GM12873 (cell line): ENCODE measurements at regions not wholly inside any gene's neighbourhood (a gene's known extent, or its start where the extent isn't known, plus 50 kb on each side); places are given as distances from the start of the nearest gene placed in this dataset.

Experiments used
- CTCF ChIP-seq: IDR thresholded peaks from 2 replicates; pipeline ENCODE4 v1.5.1; 2012; ENCODE audit warnings: low read depth, mild to moderate bottlenecking, moderate library complexity, low read length, control low read depth; ENCODE audit not compliant: insufficient read depth; ENCODE audit errors: missing control alignments

DNA sequence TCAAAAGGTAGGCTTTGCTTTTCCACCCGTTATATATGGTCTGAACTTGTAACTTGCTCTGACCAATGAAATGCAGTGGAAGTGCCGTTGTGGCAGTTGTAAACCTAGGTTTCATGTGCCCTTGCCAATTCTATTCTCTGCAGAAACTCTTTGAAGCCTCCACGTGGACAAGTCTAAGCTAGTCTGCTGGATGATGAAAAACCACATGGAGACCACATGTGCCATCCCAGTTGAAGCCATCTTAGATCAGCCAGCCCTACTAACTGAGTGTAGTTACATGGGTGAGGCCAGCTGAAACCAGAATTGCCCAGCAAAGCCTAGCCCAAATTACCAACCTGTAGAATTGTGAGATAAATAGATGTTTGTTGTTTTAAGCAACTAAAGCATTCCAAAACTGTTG, 183.7 kb upstream of the KCNH8 start:
- TF ChIP-seq CTCF: no peak

DNA sequence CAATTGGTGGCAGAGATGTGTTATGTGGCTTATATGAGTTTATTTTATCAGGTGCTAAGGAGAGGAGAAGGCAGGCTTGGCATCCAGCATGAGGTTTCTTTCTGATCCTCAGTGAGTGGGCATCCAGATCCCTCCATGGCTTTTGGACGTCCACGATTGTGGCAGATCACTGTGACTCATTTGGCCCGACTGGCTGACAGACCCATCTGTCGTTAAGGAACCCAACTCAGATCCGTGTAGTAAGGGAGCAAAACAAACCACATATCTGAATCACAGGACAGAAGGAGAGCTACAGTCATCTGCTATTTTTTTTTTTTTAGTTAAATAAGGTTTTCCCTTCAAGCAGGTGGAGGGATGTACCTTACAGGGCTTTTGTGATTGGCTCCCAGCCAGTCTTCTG, 197.0 kb upstream of the KCNH8 start:
- no peak for TF ChIP-seq CTCF

GRCh38 chr3:18946524-18946923, 201.8 kb upstream of the KCNH8 start:
- no peak for TF ChIP-seq CTCF

- no peak for TF ChIP-seq CTCF
Observed at GRCh38 chr3:18937574-18937973, 210.7 kb upstream of the KCNH8 start.

- TF ChIP-seq CTCF: no peak
Observed at GRCh38 chr3:18919158-18919557, 229.2 kb upstream of the KCNH8 start.

GRCh38 chr3:18917923-18918322, 230.4 kb upstream of the KCNH8 start:
- no peak for TF ChIP-seq CTCF

- TF ChIP-seq CTCF: no peak
Observed at GRCh38 chr3:18902081-18902793, 246.1 kb upstream of the KCNH8 start.
